Activated CD4-positive, alpha-beta T cell treated with anti-CD3 and anti-CD28 coated beads for 1 hour (primary cell): ENCODE measurements at regions not wholly inside any gene's neighbourhood (a gene's known extent, or its start where the extent isn't known, plus 50 kb on each side); places are given as distances from the start of the nearest gene placed in this dataset.
"Not testable (repeated sequence)": the region's sequence is repeated elsewhere in the genome, so short reads cannot be mapped to it uniquely, and the experiment has no call there.

Experiments
- DNase-seq: peaks from one replicate; pipeline ENCODE4 v3.0.0-alpha.2; 2020

DNA sequence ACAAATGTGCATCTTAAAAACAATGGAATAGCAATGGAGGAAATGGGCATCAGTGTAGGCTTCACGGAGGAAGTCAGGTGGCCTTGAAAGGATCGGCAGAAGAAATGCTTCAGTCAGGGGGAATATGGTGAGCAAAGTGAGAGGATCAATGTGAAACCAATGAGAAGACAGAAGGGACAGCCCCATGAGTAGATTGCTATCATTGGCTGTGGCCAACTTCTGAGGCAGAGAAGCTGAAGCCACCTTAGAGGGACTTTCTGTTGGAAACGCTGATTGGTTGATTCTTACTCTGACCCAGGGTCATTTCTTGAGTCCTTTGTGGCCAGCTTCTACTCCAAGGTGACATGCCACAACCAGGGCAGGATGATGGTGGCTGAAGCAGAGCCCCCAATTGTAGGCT, 130.7 kb upstream of the ZNF648 start:
- DNase-seq, result no peak

- no peak for DNase-seq
Measured at GRCh38 chr1:182191381-182192115, 130.0 kb upstream of the ZNF648 start.

DNA sequence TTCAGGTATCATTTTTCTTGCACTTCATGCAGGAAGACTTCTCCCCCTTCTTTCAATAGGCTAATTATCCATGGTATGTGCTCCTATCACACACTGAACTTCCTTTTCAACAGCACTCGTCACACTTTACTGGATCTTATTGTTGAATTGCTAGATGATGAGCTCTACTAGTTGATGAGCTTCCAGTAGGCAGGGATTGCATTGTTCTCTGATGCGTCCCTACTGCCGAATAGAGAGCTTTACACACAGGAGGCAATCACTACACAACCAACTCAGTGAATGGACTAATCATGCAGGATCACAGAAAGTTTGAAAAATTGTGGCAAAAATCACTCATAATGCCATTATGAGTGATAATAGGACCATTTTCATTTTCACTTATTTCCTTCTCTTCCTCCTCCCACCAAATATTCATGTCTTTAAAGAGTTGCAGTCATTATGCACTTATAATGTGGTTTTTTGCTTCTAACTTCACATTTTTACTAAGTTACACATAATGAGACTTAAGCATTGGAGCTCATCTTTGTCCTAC, 128.1 kb upstream of the ZNF648 start:
- DNase-seq, result no peak

DNA sequence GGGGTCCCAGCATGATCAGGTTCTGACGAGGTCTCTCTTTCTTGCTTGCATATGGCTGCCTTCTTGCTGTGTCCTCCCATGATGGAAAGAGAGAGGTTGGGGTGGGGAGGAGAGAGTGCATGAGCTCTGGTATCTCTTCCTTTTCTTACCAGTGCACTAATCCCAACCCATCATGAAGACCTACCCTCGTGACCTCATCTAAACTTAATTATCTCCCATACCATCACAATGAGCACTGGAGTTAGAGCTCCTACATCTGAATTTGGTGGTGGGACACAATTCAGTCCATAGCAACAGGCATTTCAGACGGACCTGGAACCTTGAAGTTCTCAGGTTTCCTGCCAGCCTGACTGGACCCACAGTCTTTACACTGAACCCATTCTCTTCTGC, 125.2 kb upstream of the ZNF648 start:
- DNase-seq, result no peak

DNA sequence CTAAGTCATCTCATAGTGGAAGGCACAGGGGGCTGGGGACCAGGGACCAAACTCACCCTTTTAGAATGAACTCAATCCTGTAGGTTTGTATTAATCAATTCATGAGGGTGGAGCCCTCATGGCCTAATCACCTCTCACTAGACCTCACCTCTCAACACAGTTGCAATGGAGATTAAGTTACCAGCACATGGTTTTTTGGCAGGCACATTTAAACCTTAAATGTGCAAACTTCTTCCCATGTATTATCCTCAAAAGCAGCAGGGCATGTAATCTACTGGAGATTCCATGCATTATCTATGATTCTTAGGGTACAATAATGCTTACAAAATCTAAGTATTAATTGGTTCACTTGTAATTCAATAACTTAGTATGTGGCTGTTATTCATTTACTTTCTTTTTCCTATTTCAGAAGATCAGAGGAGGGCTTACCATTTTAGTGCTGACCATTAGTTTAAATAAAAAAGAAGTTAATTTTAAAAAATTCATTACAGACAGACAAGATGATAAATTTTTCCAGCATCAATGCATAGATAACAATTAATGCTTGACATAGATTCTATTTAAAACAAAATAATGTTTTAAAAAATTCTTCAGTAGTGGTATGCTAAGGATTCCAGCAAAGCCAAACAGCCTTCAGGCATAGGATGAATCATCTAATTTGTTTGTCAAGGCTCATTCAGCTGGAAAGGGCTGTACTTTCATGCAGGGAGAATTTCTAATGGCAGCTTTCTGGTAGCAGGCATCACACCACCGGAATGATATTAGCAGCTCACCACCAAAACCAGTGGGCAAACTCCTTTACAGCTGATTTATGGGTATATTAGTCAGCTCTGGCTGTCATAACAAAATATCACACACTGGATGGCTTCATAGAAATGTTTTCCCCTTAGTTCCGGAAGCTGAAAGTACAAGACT, 124.6 kb upstream of the ZNF648 start:
- DNase-seq, result no peak

DNA sequence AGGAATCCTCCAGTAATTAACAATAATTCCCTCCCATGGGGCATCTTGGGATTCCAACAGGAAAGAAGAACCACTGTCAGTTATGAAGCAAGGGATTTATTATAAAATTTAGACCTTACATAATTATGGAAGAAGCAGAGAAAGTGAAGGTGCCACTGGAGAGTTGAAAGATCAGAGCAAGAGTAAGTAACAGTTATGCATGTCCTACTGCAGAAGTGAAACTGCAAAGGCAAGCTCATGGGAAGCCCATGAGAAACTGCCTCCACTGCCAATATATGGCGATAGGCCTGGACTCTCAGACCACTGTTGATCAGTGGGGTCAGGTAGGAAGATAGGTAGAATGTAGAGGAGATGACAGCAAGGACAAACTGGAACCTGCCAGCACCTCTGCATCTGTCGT, 123.6 kb upstream of the ZNF648 start:
- DNase-seq, result no peak

DNA sequence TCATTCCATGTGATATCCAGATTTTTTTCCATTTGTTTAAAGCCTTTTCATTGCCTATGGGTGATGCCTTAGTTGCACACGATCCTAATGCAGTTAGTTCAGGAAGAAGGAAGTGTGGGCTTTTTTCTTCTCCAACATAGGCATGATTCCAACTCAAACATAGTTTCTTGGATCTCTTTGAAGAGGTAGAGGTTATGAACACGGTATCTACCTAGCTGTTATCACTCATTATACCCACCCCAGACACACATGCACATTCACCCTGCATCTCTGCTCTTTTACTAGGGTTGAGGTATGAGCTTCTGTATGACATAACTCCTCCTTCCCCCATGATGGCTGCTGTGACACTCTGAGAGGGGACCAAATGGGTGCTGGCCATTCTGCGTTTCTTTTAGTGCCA, 122.1 kb upstream of the ZNF648 start:
- no peak for DNase-seq

GRCh38 chr1:182182311-182182710, 120.8 kb upstream of the ZNF648 start:
- no peak for DNase-seq

DNA sequence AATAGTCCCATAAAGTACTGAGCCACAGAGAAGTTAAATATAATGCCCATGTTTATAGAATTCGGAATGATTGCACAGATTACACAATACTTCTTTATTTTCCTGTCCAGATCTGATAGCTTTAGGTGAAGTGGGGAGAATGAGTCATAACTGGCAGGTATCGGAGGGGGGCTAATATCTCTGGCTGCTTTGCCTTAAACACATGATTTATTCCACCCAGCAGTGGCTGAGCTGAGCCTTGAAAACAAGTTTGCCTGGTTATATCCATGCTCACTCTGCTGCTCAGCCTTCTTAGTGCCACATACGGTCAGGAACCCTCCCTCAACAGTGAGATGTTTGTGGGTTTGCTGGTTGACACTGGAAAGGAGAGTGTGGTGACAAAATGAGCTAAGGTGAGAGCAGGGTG, 119.7 kb upstream of the ZNF648 start:
- DNase-seq, result no peak

- DNase-seq, result no peak
Measured at GRCh38 chr1:182175361-182175931, 113.9 kb upstream of the ZNF648 start.

- no peak for DNase-seq
Measured at GRCh38 chr1:182174513-182174855, 113.0 kb upstream of the ZNF648 start.

DNA sequence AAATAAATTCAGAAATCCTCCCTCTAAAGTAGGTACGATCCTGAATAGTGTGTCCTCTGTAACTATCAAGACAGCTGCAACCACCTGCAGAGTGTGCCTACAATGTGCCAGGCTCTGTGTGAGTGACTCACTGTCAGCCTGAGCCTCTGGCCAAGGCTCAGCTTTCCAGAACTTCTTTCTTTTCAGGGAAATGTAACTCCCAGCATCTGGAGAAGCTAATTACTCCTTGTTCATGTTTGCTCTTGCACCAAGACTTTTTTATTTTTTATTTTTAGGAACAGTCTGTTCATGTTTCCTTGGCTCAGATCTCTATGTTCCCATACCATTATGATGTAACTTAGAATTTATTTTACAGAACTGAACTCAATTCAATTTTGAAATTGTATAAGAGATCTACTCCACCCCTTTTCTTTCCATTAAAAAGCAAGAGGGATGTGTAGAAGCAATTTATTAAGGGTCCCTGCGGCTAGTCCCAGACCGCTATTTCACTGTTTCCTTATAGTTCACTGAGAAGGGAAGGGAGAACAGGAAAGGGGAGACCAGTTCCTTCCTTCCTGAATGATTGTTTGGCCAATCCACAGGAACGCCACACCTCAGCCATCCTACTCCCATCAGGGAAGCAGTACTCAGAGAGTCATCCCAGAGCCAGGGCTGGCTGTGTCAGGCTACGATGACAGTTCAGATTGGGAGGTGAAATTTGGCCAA, 112.4 kb upstream of the ZNF648 start:
- DNase-seq, result no peak

DNA sequence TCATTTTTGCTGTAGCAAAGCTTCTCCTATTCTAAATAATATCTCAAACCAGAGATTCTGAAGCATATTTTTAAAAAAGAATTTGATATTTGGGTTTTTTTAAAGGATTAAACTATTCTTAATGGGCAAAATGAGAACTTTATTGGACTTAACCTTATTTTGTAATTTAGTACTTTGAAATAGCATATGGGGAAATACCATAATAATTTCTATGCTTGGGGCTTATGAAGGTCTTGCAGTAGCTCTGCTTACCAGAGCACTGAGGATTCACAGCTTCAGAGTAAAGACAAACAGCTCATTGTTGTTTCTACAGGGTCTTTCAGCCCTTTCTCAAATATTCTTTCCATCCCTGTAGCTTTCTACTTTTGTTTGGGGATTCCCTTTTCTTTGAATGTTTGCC, 111.2 kb upstream of the ZNF648 start:
- DNase-seq, result no peak

DNA sequence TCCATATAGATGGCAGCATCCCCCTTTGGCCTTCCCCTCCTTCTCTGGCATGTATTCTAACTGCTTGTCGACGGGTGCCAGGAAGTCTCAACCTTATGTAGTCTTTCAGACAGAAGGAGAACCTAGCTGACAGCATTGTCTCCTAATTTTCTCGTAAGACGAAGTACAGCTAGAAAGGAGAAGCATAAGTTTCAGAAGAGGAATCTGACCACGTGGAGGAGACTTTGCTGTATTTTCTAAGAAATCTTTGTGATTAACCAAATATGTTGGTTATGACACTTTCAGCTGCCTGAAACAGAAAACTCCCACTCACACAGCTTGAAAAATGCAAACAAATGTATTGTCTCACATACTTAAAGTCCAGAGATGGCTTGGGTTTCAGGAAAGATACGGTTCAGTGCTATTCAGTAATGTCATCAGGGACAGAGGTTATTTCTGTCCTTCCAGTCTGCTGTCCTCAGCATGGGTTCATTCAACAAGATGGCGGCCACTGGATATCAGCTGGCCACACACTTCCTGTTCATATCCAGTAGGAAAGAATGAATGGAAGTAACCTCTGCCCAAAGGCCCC, 109.5 kb upstream of the ZNF648 start:
- DNase-seq, result no peak

GRCh38 chr1:182169203-182169602, 107.7 kb upstream of the ZNF648 start:
- no peak for DNase-seq

DNA sequence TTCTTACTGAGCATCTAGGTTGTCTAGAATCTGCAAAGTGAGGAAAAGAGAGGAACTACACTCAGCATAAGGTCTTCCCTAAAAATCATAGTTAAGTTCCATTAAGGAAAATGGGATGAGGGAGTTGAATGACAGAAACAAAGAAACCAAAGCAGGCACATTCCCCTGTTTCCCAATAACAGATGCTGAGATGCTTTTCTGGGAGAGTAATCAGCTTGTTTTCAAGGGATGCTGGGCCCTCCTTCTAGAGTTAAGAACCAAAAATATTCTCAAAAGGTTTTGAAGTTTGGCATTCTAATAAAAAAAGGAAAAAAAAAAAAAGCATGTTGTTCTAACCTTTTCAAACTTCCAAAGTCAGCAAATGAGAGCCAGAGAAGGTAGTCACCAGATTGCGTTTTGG, 105.2 kb upstream of the ZNF648 start:
- no peak for DNase-seq

DNA sequence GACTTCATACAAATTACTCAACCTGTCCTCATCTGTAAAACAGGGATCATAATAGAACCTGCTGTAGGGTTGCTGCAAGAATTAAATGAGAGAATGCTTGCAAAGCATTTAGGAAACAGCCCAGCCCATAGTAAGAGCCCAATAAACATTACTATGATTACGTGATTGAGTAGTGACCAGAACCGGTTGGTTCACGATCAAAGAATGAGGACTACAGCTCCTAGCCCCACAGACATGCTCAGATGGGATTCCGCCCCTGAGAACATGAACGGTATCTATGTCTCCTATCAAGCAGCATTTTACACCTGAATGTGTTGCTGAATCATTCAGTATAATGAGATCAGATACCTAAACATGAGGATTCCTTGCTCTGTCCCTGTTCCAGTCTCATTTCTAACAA, 104.8 kb upstream of the ZNF648 start:
- DNase-seq, result no peak

GRCh38 chr1:182164273-182164672, 102.8 kb upstream of the ZNF648 start:
- DNase-seq, result no peak

DNA sequence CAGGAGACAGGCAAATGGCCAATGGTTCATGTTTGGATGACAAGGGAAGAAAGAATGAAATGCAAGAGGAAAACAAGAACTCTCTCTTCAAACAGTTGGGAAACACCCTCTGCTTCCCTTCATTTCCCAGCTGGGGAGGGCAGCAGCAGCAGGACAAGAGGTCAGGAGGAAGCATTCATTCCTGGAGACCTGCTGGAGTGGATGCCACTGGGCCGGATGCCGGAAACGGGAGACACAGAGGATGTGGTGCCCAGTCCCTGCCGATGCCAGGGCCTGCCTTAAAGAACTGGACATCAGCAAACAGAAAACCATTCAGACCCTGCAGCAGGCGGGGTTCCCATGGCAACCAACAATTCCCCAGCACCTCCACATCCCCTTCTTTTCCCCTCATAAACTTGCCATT, 102.3 kb upstream of the ZNF648 start:
- DNase-seq, result no peak

GRCh38 chr1:182159443-182159842, 97.9 kb upstream of the ZNF648 start:
- no peak for DNase-seq

- DNase-seq, result no peak
Measured at GRCh38 chr1:182157187-182157586, 95.7 kb upstream of the ZNF648 start.

DNA sequence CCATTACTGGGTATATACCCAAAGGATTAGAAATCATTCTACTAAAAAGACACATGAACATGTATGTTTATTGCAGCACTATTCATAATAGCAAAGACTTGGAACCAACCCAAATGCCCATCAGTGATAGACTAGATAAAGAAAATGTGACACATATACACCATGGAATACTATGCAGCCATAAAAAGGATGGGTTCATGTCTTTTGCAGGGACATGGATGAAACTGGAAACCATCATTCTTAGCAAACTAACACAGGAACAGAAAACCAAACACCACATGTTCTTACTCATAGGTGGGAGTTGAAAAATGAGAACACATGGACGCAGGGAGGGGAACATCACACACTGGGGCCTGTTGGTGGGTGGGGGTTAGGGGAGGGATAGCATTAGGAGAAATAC, 92.9 kb upstream of the ZNF648 start:
- DNase-seq, result not testable (repeated sequence)
